Small intestine (tissue), 7 donors: ENCODE measurements at regions not wholly inside any gene's neighbourhood (a gene's known extent, or its start where the extent isn't known, plus 50 kb on each side); places are given as distances from the start of the nearest gene placed in this dataset.

Experiments used
- DNase-seq, 2 donors: peaks; one replicate each; pipeline versions ENCODE4 v3.0.0 to v3.0.0-alpha.2; 2013
- FAIRE-seq: peaks from 2 replicates; lab custom pipeline; 2012; peaks lifted over from hg19 to GRCh38; lab: Jason Lieb, UNC
- H3K27ac ChIP-seq, 3 donors: one replicate each; pipeline ENCODE4 v1.5.1; 2013; ENCODE audit warnings: low read length in 2 of 3, mild to moderate bottlenecking in 2 of 3, control low read depth in 1 of 3, inconsistent platforms in 1 of 3, low read depth in 1 of 3, moderate library complexity in 1 of 3
- H3K27me3 ChIP-seq, 3 donors: one replicate each; pipeline ENCODE4 v1.6.1; 2013; ENCODE audit warnings: low read length in 3 of 3, inconsistent platforms in 1 of 3; ENCODE audit not compliant: control insufficient read depth in 3 of 3, insufficient read depth in 3 of 3
- H3K36me3 ChIP-seq, 3 donors: one replicate each; pipeline ENCODE4 v1.6.1; 2013; ENCODE audit warnings: low read length in 3 of 3, inconsistent platforms in 1 of 3, low read depth in 1 of 3, mild to moderate bottlenecking in 1 of 3, moderate library complexity in 1 of 3; ENCODE audit not compliant: control insufficient read depth in 3 of 3, insufficient read depth in 2 of 3
- H3K4me1 ChIP-seq, 3 donors: one replicate each; pipeline ENCODE4 v1.6.1; 2013; ENCODE audit warnings: low read length in 2 of 3, inconsistent platforms in 1 of 3, low read depth in 1 of 3, mild to moderate bottlenecking in 1 of 3, moderate library complexity in 1 of 3; ENCODE audit not compliant: control insufficient read depth in 3 of 3, insufficient read depth in 2 of 3
- H3K4me3 ChIP-seq, 3 donors: one replicate each; pipeline ENCODE4 v1.5.1; 2013; ENCODE audit warnings: low read length in 3 of 3, control low read depth in 1 of 3, inconsistent platforms in 1 of 3, low read depth in 1 of 3, mild to moderate bottlenecking in 1 of 3, moderate library complexity in 1 of 3
- H3K9me3 ChIP-seq, 2 donors: one replicate each; pipeline ENCODE4 v1.6.1; 2013; ENCODE audit warnings: low read depth in 1 of 2, low read length in 1 of 2; ENCODE audit not compliant: control insufficient read depth in 2 of 2, insufficient read depth in 1 of 2
- WGBS, 3 donors: extraction: QIAGEN DNeasy Blood & Tissue Kit; methylation state at CpG; one replicate each; pipeline ENCODE4 v1.1.7; 2013; 5-methylcytosine and 5-hydroxymethylcytosine counted together
- donor health status: healthy with polysubstance abuse.
- donor health status: control.
- donor health status: control.
- donor health status: Bipolar disorder and iron deficiency.
- donor health status: healthy.

DNA sequence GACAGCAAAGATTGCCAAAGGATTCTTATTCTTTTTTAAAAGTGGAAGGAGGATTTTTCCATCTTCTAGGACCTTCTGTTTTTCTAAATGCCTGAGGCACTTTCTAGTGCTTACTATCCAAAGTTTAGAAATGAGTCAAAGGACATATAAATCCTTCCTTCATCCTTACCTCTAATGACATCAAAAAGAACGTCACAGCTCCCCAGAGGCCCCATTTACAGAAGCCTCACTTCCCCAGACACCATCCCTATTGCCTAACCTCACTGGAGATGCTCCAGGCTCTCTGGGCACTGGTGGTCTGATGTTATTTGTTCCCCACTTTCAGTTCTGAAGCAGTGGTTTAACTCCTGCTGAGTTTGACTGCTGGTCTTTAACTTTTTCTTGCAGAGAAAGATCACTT, 504.3 kb downstream of the AGTPBP1 start:
- H3K4me3 ChIP-seq: no peak overlapping the region
- DNase-seq (no peak), FAIRE-seq (no peak)
- WGBS, 3 donors: 0 to 43% (median 0%) methylated on average over 1 of the region's 1 CpG
- peaks cover 0 to 3% of the 10 kb centered on the region in 2 donors for H3K9me3 ChIP-seq
- H3K27me3 ChIP-seq: no peaks in the 10 kb centered on the region
- no peak overlapping the region for H3K27ac ChIP-seq
- H3K36me3 ChIP-seq: no peaks in the 10 kb centered on the region
- H3K4me1 ChIP-seq: no peaks in the 10 kb centered on the region

DNA sequence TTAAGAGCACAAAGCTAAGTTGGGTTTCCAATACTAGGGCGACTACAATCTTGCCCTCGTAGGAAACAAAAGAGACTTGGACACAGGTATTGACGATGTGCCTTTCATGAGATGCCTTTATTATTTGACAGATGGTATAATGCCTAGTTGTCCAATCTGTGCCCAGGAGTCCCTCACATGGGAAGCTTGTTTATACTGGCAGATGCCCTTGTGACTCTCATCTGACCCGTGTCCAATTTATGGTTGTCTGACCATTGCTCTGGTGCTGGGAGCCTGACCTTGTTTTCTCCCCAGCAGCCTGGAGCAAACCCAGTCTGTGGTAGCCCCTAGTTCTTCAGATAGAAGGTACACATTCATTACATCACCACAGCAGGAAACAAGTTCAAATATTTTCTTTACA, 511.7 kb downstream of the AGTPBP1 start:
- DNase-seq: no peak
- Histone ChIP-seq H3K4me3 (no peak overlapping the region), H3K27ac (no peak overlapping the region), H3K36me3 (no peaks in the 10 kb centered on the region), H3K4me1 (no peaks in the 10 kb centered on the region), H3K27me3 (no peaks in the 10 kb centered on the region), H3K9me3 (no peaks in the 10 kb centered on the region)
- 86 to 90% (median 90%) methylated on average over 4 of the region's 4 CpGs for WGBS, 3 donors
- no peak for FAIRE-seq

DNA sequence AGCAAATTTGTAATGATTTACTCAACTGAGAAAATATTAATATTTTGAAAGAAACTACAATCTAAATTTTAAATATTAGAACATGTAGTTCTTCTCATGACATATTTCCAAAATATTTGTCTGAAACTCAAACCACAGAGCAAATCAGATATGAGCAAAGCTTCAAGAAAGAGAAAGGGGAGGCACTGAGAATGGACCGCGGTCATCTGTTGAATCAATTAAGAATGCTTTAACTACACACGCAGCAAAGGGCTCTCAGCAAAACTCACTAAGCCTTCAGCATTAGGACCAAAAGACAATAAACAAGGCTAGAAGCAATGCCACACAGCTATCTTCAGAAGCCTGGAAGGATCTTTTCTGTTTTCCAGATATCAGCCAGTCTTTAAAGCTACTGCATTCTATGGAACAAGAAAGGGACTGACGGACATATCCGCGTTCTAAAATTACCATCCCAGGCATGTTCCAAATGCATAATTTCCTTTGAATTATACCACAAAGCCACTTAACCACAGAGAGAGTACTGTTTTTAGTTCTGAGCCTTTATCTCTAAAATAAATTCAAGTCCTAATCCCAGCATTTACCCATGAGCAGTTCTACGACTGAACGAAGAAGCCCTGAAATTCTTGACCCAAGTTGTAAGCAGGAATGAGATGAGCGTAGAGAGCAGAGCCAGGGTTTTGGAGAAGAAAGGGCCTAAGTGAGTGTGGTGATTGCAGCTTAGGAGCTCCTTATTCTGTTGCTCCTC, 513.5 kb downstream of the AGTPBP1 start:
- Histone ChIP-seq H3K36me3 (no peaks in the 10 kb centered on the region), H3K4me1 (no peaks in the 10 kb centered on the region), H3K9me3 (no peaks in the 10 kb centered on the region), H3K4me3 (no peak overlapping the region), H3K27me3 (no peaks in the 10 kb centered on the region), H3K27ac (no peak overlapping the region)
- DNase-seq (no peak), FAIRE-seq (no peak)
- 80 to 84% (median 84%) methylated on average over 9 of the region's 9 CpGs for WGBS, 3 donors

DNA sequence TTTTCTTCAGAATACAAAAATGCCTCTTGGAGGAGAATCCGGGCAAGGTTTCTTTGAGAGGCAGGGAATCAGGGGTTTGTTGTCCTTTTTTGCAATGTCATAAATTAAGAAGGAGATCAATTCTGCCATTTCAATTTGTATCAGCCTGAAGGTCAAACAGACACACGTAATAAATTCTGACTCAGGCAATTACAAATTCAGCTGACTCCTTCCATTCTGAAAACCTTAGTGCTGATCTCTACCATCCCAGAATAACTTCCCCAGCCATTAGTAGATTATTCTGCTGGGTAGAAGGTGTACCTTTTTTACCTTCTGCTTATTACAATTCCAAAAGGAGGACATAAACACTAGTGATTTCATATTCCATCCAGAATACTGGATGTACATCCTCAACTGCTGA, 516.6 kb downstream of the AGTPBP1 start:
- FAIRE-seq (no peak), DNase-seq (no peak)
- Histone ChIP-seq H3K4me3 (no peak overlapping the region), H3K4me1 (no peaks in the 10 kb centered on the region), H3K27me3 (no peaks in the 10 kb centered on the region), H3K36me3 (no peaks in the 10 kb centered on the region), H3K9me3 (no peaks in the 10 kb centered on the region), H3K27ac (no peak overlapping the region)
- 15 to 63% (median 39%) methylated on average over 2 of the region's 2 CpGs for WGBS, 3 donors

DNA sequence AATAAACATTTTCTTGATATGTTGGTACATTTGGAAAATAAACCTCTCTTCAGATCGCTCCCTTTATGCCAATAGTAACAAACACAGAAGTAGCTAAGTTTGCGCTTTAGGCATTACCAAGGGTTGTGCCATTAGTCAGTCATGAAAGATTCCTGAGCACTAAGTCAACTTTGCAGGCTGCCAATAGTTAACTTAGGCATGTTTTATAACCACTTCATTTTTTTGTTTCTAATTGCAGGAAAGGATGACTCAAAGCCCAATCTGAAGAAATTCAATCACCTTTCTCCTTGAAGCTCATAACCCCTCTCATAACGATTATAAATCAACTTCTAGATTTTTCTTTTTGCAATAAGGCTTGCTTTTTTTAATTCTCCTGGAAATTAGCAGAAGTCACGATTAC, 517.0 kb downstream of the AGTPBP1 start:
- no peak for FAIRE-seq
- no peak for DNase-seq
- Histone ChIP-seq H3K27me3 (no peaks in the 10 kb centered on the region), H3K4me3 (no peak overlapping the region), H3K36me3 (no peaks in the 10 kb centered on the region), H3K27ac (no peak overlapping the region), H3K9me3 (no peaks in the 10 kb centered on the region), H3K4me1 (no peaks in the 10 kb centered on the region)
- 23 to 53% (median 37%) methylated on average over 4 of the region's 4 CpGs for WGBS, 3 donors

DNA sequence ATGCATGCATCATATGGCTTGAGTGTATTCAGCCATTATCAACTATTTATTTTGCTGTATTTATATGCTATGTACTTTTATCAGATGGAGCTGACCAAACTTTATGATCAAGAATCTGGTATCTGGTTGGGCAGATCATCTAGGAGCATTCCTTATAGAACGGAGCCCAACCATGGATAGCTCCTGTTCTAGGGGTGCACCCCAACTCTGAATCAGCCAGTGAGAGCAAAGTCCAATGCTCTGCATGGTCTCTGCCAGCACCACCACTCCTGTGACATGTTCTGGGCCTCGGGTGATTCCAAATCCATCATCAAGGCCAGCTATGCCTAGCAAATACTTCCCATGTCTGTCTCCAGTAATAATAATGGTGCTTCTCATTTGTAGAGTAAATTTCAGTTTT, 517.5 kb downstream of the AGTPBP1 start:
- FAIRE-seq: no peak
- no peak for DNase-seq
- no peaks in the 10 kb centered on the region for H3K27me3 ChIP-seq
- H3K36me3 ChIP-seq: no peaks in the 10 kb centered on the region
- H3K4me3 ChIP-seq: no peak overlapping the region
- H3K27ac ChIP-seq: no peak overlapping the region
- 25 to 65% (median 38%) methylated on average over 2 of the region's 2 CpGs for WGBS, 3 donors
- no peaks in the 10 kb centered on the region for H3K9me3 ChIP-seq
- no peaks in the 10 kb centered on the region for H3K4me1 ChIP-seq

DNA sequence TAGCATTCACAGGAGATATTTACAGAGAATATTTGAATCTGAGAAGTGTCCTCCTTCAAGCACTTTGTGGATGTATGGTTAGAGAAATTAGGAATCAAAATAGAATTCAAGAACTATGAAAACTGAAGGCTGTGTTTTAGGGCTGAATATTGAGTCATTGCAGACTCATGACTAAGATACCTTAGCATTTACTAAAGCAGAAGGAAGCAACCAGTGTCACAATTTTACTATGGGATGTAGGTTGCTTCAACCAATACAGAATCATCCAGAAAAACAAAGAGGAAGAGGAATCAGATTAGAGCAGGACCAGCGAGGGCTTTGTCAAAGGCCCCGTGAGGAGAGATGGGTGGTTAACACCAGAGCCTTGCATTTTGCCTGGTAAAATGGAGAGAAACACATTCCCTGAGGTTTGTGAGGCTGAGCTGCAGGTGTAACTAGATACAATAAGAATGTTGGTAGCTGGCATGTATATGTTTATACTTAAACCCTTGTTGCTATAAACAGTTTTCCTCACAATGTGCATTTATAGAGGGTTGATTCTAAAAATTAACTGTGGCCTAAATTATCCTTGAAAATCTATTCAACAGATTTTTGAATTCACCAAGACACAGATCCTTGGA, 518.1 kb downstream of the AGTPBP1 start:
- H3K4me1 ChIP-seq: no peaks in the 10 kb centered on the region
- H3K4me3 ChIP-seq: no peak overlapping the region
- H3K27ac ChIP-seq: no peak overlapping the region
- DNase-seq (no peak), FAIRE-seq (no peak)
- WGBS, 3 donors: 85 to 94% (median 93%) methylated on average over 2 of the region's 2 CpGs
- H3K27me3 ChIP-seq: no peaks in the 10 kb centered on the region
- H3K9me3 ChIP-seq: no peaks in the 10 kb centered on the region
- no peaks in the 10 kb centered on the region for H3K36me3 ChIP-seq

DNA sequence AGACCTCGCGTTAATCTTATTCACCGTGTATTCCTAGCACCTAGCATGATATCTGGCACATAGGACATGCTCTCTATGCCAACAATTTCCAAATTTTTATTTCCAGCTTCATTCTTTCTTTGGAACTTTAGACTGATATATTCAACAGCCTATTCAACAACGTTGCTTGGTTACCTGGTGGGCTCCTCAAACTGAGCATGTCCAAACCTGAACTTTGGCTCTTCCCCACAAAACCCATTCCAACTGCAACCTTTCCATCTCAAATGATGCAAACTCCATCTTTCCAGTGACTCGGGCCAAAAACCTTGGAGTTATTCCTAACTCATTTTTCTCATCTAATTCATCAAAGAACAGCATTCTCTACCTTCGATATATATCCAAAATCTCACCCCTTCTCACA, 525.2 kb downstream of the AGTPBP1 start:
- Histone ChIP-seq H3K9me3 (no peaks in the 10 kb centered on the region), H3K4me1 (no peaks in the 10 kb centered on the region), H3K4me3 (no peak overlapping the region), H3K36me3 (no peaks in the 10 kb centered on the region), H3K27me3 (no peaks in the 10 kb centered on the region), H3K27ac (no peak overlapping the region)
- FAIRE-seq (no peak), DNase-seq (no peak)
- WGBS, 3 donors: 79 to 88% (median 81%) methylated on average over 6 of the region's 6 CpGs

DNA sequence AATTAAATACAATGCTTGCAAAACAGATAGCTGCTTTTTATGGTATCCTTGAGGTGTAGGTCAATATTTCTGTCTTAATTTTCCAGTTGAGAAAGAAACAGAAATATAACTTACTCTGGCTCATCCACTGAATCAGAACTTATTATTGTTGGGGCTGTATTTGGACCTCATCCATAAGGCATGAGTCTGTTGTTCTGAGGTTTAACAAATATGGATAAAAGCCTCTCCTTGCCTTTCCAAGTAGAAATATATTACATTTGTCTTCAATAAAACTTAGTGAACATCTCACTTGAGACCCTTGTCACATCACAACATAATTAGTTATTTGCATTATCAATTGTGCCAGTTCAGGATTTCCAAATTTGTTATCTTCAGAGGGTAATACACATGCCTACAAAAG, 525.8 kb downstream of the AGTPBP1 start:
- no peak for FAIRE-seq
- H3K4me1 ChIP-seq: no peaks in the 10 kb centered on the region

More for the DNA sequence above, 525.8 kb downstream of the AGTPBP1 start:
- DNase-seq: no peak
- H3K27ac ChIP-seq: no peak overlapping the region
- H3K4me3 ChIP-seq: no peak overlapping the region
- no peaks in the 10 kb centered on the region for H3K27me3 ChIP-seq
- no peaks in the 10 kb centered on the region for H3K36me3 ChIP-seq
- no peaks in the 10 kb centered on the region for H3K9me3 ChIP-seq
